ENCODE measurements at regions not wholly inside any gene's neighbourhood (a gene's known extent, or its start where the extent isn't known, plus 50 kb on each side); places are given as distances from the start of the nearest gene placed in this dataset.
"Not testable (repeated sequence)": the region's sequence is repeated elsewhere in the genome, so short reads cannot be mapped to it uniquely, and the experiment has no call there.

- no peak for DNase-seq (ENCODE audit: low read depth in 1 of 2, low spot score in 1 of 2)
Measured at GRCh38 chr10:33901166-33901565, 566.7 kb upstream of the NRP1 start.

- no peak for DNase-seq (ENCODE audit: low read depth in 1 of 2, low spot score in 1 of 2)
Measured at GRCh38 chr10:33900596-33900995, 566.1 kb upstream of the NRP1 start.

GRCh38 chr10:33899578-33900531 is 565.4 kb upstream of the NRP1 start:
- DNase-seq (ENCODE audit: low read depth in 1 of 2, low spot score in 1 of 2): no peak

- DNase-seq (ENCODE audit: low read depth in 1 of 2, low spot score in 1 of 2): no peak
Measured at GRCh38 chr10:33897291-33897752, 562.9 kb upstream of the NRP1 start.

- DNase-seq (ENCODE audit: low read depth in 1 of 2, low spot score in 1 of 2): no peak
Measured at GRCh38 chr10:33893506-33893905, 559.0 kb upstream of the NRP1 start.

GRCh38 chr10:33889371-33889770 is 554.9 kb upstream of the NRP1 start:
- DNase-seq (ENCODE audit: low read depth in 1 of 2, low spot score in 1 of 2): no peak

GRCh38 chr10:33887188-33887587 is 552.7 kb upstream of the NRP1 start:
- DNase-seq (ENCODE audit: low read depth in 1 of 2, low spot score in 1 of 2): no peak

GRCh38 chr10:33886299-33886698 is 551.8 kb upstream of the NRP1 start:
- no peak for DNase-seq (ENCODE audit: low read depth in 1 of 2, low spot score in 1 of 2)

GRCh38 chr10:33884604-33885003 is 550.1 kb upstream of the NRP1 start:
- no peak for DNase-seq (ENCODE audit: low read depth in 1 of 2, low spot score in 1 of 2)

- DNase-seq (ENCODE audit: low read depth in 1 of 2, low spot score in 1 of 2): no peak
Measured at GRCh38 chr10:33883881-33884280, 549.4 kb upstream of the NRP1 start.

GRCh38 chr10:33882996-33883395 is 548.5 kb upstream of the NRP1 start:
- DNase-seq (ENCODE audit: low read depth in 1 of 2, low spot score in 1 of 2): no peak

- no peak for DNase-seq (ENCODE audit: low read depth in 1 of 2, low spot score in 1 of 2)
Measured at GRCh38 chr10:33880291-33880690, 545.8 kb upstream of the NRP1 start.

- no peak for DNase-seq (ENCODE audit: low read depth in 1 of 2, low spot score in 1 of 2)
Measured at GRCh38 chr10:33878238-33878786, 543.8 kb upstream of the NRP1 start.

- DNase-seq (ENCODE audit: low read depth in 1 of 2, low spot score in 1 of 2): no peak
Measured at GRCh38 chr10:33876584-33877400, 542.3 kb upstream of the NRP1 start.

- no peak for DNase-seq (ENCODE audit: low read depth in 1 of 2, low spot score in 1 of 2)
Measured at GRCh38 chr10:33875924-33876583, 541.6 kb upstream of the NRP1 start.

GRCh38 chr10:33871061-33871956 is 536.8 kb upstream of the NRP1 start:
- DNase-seq (ENCODE audit: low read depth in 1 of 2, low spot score in 1 of 2): no peak

- DNase-seq (ENCODE audit: low read depth in 1 of 2, low spot score in 1 of 2): no peak
Measured at GRCh38 chr10:33869481-33869880, 535.0 kb upstream of the NRP1 start.

- DNase-seq (ENCODE audit: low read depth in 1 of 2, low spot score in 1 of 2): no peak
Measured at GRCh38 chr10:33869028-33869427, 534.6 kb upstream of the NRP1 start.

GRCh38 chr10:33867199-33867789 is 532.8 kb upstream of the NRP1 start:
- DNase-seq (ENCODE audit: low read depth in 1 of 2, low spot score in 1 of 2): not testable (repeated sequence)

- no peak for DNase-seq (ENCODE audit: low read depth in 1 of 2, low spot score in 1 of 2)
Measured at GRCh38 chr10:33863352-33863751, 528.9 kb upstream of the NRP1 start.

Data from activated T-helper 1 cell treated with anti-CD3 and anti-CD28 coated beads, Interleukin-2, amount 50 U/mL, for 16 hours (primary cell).